Nucleus accumbens (tissue), 56 donors: ENCODE measurements at regions not wholly inside any gene's neighbourhood (a gene's known extent, or its start where the extent isn't known, plus 50 kb on each side); places are given as distances from the start of the nearest gene placed in this dataset.

ENCODE experiments used
- DNase-seq, 56 donors: peaks; one replicate each; lab custom pipeline; 2025; lab: John Stamatoyannopoulos, UW

DNA sequence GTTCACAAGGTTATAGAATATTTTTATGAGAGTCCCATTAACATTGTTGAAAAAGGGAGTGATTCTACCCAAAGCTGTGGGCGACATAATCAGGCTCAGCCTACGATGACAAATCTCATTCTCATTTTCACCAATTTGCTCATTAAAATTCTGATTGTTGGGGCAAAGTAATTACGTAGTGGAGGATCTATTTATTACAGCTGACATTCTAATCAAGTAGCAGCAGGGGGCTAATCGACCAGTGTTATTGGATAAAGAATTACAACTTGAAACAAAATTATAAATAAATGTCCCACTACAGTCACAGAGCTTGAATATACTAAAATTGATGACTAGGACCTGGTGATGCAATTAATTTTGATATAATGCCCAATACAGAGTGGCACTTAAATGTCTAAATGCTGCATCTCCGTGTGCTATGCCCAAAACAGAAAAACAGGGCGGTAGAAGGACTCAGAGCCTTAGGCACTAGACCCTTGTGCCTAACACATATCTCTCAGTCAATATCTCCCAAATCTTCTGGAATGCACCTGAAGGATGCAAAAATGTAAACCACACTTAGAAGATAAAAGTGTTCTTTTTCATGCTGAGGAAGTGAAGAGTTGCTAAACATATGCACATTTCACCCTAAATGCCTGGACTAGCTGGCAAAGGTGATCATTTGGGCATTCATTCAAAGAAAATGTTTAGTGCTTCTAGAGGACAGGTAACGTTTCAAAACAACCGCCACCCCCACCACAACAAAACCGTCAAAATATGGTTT is 88.3 kb downstream of the CD24 start:
- DNase-seq: no peak

- DNase-seq: peak in 1 of 56 donors; percentile 17
These were observed 88.8 kb downstream of the CD24 start for GRCh38 chr6:106885679-106886078.

- no peak for DNase-seq
These were observed 90.0 kb downstream of the CD24 start for GRCh38 chr6:106884576-106884975.

GRCh38 chr6:106883808-106884262 is 90.7 kb downstream of the CD24 start:
- DNase-seq: no peak

GRCh38 chr6:106882601-106883518 is 91.7 kb downstream of the CD24 start:
- no peak for DNase-seq

GRCh38 chr6:106882138-106882537 is 92.4 kb downstream of the CD24 start:
- DNase-seq: no peak

DNA sequence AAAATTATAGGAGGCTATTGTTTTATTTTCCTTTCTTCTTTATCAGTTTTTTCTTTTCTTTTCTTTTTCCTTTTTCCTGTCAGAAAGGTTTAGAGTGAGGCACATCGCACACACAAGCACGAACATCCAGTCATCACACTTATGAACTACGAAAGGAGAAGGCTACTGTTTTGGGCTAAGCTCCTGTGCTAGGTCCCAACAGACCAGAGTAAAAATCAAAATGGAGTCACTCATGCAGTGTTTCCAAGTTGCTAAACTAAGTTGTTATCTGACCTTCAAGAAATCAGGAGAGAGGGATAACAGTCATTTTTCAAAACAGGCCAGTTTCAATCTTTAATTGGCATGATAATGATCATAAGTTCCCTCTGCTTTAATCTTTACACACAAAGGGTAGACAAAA is 93.6 kb downstream of the CD24 start:
- DNase-seq: no peak

DNA sequence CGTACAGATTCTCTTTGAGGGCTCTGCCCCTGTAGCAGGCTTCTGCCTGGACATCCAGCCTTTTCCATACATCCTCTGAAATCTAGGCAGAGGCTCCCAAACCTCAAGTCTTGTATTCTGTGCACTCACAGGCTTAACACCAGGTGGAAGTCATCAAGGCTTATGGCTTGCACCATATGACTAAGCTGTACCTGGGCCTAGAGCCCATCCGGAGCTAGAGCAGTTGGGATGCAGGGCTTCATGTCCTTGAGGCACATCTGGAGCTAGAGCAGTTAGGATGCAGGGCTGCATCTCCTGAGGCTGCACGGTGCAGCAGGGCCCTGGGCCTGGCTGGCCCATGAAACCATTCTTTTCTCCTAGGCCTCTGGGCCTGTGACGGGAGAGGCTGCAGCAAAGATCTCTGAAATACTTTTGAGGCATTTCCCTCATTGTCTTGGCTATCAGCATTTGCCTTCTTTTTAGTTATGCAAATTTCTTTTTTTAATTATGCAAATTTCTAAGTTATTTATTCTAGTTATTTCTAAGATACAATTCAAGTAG is 98.7 kb downstream of the CD24 start:
- no peak for DNase-seq

DNA sequence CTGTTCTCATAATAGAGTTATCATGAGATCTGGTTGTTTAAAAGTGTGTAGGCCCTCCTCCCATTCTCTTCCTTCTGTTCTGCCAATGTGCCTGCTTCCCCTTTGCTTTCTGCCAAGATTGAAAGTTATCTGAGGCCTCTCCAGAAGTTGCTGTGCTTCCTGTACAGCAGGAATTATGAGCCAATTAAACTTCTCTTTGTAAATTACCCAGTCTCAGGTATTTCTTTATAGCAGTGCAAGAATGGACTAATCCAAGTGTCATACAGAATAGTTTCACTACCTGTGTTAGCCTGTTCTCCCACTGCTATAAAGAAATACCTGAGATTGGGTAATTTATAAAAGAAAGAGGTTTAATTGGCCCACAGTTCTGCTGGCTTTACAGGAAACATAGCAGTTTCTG is 100.0 kb downstream of the CD24 start:
- DNase-seq: no peak

DNA sequence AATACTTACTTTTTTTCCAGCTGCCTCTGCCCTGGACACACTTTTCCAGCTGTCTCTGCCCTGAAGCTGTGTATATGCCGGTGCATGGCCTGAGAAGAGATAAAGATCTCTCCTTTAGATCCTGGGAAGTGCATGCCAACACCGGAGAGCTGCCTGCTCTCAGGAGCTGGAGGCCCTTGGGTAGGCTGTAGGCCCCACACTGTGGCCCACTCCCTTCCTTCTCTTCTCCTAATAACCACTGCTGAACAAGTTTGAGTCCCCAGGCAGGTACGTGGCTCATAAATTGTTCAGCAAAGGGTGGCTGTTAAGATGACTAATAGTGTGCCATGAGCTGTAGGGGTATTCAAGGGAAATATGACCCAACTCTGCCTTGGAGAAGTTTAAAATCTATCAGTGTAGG is 102.5 kb downstream of the CD24 start:
- no peak for DNase-seq

DNA sequence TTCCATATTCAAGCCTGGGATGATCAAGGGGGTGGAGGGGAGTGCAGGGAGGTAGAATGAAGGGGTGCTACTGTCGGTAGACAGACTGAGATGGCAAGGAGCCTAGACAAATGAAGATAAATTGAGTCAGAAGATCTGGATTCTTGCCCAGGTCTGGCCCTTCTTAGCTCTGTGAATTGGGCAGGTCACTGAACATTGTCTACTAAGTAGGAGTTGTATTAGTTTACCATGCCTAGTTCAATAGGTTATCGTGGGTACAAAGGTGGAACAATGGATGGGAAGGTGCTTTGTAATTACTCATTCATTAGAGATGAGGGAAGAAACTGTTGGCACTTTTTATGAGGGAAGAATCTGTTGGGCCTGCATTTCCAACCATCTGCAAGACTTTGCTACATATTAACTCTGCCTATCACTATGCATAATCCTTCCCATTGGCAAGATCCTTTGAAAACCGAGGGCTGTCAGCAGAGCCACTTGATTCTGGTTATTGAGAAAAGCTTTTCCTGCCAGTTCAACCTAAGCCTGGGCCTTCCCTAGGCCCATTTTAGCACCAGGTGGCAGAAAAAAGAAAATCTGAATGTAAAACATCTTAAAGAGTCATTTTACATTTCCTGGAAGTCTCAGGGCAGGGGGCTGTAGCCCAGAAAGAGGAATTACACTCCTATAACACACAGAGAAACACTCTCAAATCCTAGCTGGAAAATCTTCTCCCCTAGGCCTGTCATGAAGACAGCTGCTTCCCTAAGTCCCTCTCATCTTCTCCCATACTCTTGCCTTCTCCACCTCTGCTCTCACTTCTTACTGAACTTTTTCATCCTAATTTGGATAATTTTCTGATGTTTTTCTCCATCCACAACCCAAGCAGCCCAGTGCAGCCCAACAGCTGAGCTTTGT is 103.5 kb downstream of the CD24 start:
- no peak for DNase-seq

DNA sequence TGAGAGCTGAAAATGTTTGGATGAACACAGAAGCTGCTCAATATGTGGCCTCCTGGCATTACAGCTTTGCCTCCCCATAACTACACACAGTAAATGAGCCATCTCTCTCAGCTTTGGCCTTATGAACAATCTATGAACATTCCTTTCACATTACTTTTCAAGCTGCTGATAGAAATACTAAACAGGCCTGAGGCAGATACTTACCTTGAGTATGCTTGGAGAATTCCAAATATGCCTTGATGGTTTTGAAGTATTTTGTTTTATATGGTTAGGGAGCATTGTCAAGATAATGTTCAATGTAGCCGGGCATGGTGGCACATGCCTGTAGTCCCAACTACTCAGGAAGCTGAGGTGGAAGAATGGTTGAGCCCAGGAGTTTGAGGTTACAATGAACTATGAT is 104.5 kb downstream of the CD24 start:
- no peak for DNase-seq

DNA sequence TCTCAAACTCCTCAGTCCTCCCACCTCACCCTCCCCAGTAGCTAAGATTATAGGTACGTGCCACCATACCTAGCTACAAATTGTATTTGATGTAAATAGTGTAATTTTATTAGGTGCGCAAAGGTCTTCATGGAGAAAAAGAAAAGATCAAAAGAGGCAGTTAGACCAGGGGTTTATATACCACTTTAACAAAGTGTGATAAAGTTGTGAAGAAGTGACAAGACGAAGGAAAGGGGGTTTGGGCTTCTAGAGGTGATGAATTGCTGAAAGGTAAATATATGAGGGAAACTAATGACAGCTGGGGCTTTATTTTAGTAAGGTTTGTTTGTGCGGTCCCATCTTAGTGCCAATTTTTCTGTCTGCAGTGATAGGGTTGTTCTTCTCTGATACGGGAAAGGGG is 105.3 kb downstream of the CD24 start:
- no peak for DNase-seq

DNA sequence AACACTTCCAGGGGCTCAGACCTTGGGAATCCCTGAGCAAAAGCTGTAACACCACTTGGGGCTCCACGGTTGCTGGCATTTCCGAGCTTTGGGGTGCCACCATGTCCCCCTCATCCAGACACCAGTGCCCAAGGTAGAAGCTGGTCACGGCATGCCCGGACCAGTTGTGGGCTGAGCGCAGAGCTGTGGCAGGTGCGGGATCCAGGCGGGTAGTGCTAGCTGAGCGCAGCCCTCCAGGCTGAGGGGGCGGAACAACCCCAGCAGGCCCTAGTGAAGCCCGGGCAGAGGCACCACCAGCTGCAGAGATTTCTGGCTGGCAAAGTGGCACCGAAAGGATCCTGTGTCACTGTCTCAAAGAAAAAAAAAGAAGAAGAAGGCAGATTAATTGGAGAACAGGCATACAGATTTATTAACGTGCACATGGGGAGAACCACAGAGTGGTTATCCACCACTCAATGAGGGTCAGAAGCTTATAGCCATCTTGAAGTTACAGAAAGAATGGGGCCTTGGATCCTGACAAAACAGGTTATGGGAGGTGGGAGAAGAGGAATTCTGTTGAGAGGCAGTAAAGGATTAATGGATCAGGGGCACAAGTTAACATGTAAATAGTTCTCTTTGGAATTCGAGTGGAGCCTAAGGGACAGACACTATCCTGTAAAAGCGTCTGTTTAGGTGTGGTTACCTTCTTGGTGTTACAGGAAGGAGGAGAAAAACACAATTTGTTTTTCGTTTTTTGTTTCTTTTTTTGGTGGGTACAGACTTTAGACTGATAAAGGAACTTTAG is 107.5 kb downstream of the CD24 start:
- no peak for DNase-seq

- DNase-seq: no peak
These were observed 111.7 kb downstream of the CD24 start for GRCh38 chr6:106862858-106863257.

DNA sequence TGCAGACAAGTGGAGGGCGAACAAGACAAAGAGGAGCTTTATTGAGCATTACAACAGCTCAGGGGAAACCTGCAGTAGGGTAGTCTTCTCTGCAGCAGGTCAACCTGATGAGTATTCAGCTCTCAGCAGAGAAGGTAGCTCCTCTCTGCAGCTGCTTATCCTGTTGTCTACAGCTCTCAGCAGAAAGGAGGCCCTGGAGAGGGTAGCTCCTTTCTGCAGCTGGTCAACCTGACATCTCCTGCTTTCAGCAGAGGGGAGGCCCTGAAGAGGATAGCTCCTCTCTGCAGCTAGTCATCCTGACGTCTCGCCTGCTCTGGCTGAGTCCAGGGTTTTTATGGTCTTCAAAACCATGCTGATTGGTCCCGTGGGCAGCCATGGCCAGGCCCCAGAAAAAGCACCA is 113.6 kb downstream of the CD24 start:
- DNase-seq: no peak

- DNase-seq: no peak
These were observed 115.9 kb downstream of the CD24 start for GRCh38 chr6:106858653-106859092.

DNA sequence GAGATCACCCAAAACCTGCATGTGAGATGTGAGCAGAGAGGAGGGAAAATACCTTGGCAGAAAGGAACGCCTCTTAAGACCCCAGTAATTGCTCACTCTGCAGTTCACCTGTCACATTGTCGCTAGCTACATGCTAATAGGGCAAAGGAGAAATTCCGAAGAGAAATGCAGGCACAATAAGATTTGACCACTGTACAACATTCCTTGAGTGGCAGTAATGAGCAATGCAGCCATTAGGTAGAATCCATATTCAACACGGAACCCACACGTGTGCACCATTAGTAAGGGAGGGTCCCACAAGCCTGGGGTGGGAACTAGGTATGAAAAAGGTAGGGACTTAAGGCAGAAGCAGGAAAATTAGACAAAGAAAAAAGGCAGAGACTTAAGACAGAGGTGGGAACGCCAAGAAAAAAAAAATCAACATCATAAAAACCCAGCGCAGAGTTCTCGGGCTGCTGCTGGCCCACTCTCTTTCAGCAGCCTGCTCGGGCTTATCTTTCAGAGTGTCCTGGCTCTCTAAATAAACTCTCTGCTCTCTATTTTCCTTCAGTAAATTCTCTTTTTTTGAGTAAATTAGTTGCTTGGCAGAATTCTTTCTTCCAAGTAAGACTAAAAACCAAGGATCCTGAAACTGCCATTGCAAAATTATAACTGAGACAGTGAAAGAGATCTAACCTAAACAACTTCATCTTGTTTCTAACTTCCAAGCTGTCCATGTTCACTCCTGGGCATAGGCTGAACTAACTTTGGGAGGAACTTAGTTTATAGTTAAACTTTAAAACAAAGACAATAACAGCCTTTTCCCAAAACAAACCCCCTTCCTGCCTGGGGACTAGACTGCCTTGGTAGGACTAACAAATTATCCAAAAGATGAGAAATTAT is 116.5 kb downstream of the CD24 start:
- DNase-seq: no peak
